Ascending aorta (tissue), 2 donors: ENCODE measurements at regions not wholly inside any gene's neighbourhood (a gene's known extent, or its start where the extent isn't known, plus 50 kb on each side); places are given as distances from the start of the nearest gene placed in this dataset.

Experiments
- DNase-seq, 2 donors: peaks; one replicate each; pipeline ENCODE4 v3.0.0-alpha.2; 2019; ENCODE audit warnings: low spot score in 2 of 2
- H3K27ac ChIP-seq, 2 donors: fragments of 200-600 bp; sonication (generic); one replicate each; pipeline ENCODE4 v1.5.1; 2016 to 2017; ENCODE audit warnings: mild to moderate bottlenecking in 1 of 2
- H3K27me3 ChIP-seq: fragments of 200-600 bp; sonication (generic); one replicate; pipeline ENCODE4 v1.5.1; 2017
- H3K36me3 ChIP-seq, 2 donors: fragments of 200-600 bp; sonication (generic); one replicate each; pipeline ENCODE4 v1.5.1; 2016
- H3K4me1 ChIP-seq, 2 donors: fragments of 200-600 bp; sonication (generic); one replicate each; pipeline ENCODE4 v1.5.1; 2016 to 2017; ENCODE audit warnings: mild to moderate bottlenecking in 1 of 2
- H3K4me3 ChIP-seq, 2 donors: fragments of 200-600 bp; sonication (generic); one replicate each; pipeline ENCODE4 v1.5.1; 2016 to 2017; ENCODE audit warnings: mild to moderate bottlenecking in 1 of 2
- H3K9me3 ChIP-seq, 2 donors: fragments of 200-600 bp; sonication (generic); one replicate each; pipeline ENCODE4 v1.5.1; 2016
- intact Hi-C: fragments of 100-400 bp; cut with DNase I; formaldehyde crosslinking; loops from one replicate; pipeline ENCODE4 v1.15.1; 2023
- TF ChIP-seq, protein P1 (sequence below), 3 experiments: fragments of 200-600 bp in 2 of 3; fragments of 450-650 bp in 1 of 3; sonication (generic) in 2 of 3; IDR thresholded peaks; one replicate each; pipeline ENCODE4 v1.5.1; 2016 to 2019; ENCODE audit warnings: antibody characterized with exemption in 3 of 3, mild to moderate bottlenecking in 1 of 3, moderate library complexity in 1 of 3

- no peak overlapping the region for H3K27ac ChIP-seq
- H3K9me3 ChIP-seq: no peaks in the 10 kb centered on the region
- no peak for DNase-seq
- no peaks in the 10 kb centered on the region for H3K27me3 ChIP-seq
- no peaks in the 10 kb centered on the region for H3K36me3 ChIP-seq
- TF ChIP-seq, protein P1, sequence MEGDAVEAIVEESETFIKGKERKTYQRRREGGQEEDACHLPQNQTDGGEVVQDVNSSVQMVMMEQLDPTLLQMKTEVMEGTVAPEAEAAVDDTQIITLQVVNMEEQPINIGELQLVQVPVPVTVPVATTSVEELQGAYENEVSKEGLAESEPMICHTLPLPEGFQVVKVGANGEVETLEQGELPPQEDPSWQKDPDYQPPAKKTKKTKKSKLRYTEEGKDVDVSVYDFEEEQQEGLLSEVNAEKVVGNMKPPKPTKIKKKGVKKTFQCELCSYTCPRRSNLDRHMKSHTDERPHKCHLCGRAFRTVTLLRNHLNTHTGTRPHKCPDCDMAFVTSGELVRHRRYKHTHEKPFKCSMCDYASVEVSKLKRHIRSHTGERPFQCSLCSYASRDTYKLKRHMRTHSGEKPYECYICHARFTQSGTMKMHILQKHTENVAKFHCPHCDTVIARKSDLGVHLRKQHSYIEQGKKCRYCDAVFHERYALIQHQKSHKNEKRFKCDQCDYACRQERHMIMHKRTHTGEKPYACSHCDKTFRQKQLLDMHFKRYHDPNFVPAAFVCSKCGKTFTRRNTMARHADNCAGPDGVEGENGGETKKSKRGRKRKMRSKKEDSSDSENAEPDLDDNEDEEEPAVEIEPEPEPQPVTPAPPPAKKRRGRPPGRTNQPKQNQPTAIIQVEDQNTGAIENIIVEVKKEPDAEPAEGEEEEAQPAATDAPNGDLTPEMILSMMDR (IDR thresholded peaks at IDR 0.05): no peak
- intact Hi-C loops: no loop called here
- no peaks in the 10 kb centered on the region for H3K4me1 ChIP-seq
- no peak overlapping the region for H3K4me3 ChIP-seq
Measured at GRCh38 chr1:195294911-195295310, 1313.3 kb downstream of the KCNT2 start.

DNA sequence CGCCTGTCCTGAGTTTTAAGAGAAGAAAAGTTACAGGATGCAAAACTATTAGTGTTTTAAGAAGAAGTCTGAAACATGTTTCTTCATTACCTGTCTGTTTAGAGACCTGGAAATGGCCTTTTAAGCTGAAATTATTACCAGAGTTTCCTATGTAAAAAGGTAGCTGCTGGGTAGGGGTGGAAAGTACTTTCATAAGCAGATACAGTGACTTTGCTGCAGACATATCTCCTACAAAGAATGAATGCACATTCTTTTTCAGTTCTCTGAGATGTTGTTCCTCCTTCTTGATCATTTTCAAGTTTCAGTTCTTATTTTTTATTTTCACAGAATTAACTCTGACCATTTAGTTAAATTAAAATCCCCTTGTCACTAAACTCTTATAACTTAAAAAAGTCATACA, 1329.6 kb downstream of the KCNT2 start:
- Histone ChIP-seq H3K4me1 (no peaks in the 10 kb centered on the region), H3K9me3 (no peaks in the 10 kb centered on the region), H3K4me3 (no peak overlapping the region), H3K27ac (no peak overlapping the region), H3K36me3 (no peaks in the 10 kb centered on the region), H3K27me3 (no peaks in the 10 kb centered on the region)
- intact Hi-C loops: no loop called here
- no peak for DNase-seq
- TF ChIP-seq, protein P1 (IDR thresholded peaks at IDR 0.05): no peak

DNA sequence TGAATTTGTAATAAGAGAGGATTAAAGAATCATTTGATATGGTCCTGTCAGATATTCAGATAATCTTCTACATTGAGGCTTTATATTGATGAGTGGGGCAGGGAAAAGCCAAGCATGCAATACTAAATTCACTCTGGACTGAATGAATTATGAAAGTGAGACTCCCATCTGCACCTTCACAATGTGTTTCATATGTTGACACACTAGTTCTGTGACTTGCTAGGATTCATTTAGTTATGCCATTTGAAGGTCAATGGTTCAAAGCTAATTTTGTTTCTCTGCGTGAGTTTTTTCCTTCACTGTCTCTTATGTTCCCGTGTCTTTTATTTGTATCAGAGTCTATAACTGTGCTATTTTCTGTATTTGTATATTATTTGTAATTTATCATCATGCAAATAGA, 1332.5 kb downstream of the KCNT2 start:
- Histone ChIP-seq H3K9me3 (no peaks in the 10 kb centered on the region), H3K4me3 (no peak overlapping the region), H3K27ac (no peak overlapping the region), H3K36me3 (no peaks in the 10 kb centered on the region), H3K27me3 (no peaks in the 10 kb centered on the region), H3K4me1 (no peaks in the 10 kb centered on the region)
- intact Hi-C loops: no loop called here
- TF ChIP-seq, protein P1 (IDR thresholded peaks at IDR 0.05): no peak
- DNase-seq: no peak

DNA sequence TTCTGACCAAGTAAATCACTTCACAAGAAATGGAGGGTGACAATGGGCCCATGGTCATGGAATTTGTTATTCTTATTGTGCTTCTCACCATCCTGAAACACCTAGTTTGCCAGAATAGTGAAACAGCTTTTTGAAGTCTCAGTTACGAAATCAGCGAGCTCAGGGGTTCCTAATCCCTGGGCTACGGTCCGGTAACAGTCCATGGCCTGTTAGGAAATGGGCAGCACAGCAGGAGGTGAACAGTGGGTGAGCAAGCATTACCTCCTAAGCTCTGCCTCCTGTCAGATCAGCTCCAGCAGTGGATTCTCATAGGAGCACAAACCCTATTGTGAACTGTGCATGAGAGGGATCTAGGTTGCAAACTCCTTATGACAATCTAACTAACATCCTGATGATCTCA, 1356.3 kb downstream of the KCNT2 start:
- H3K27me3 ChIP-seq: no peaks in the 10 kb centered on the region
- H3K36me3 ChIP-seq: no peaks in the 10 kb centered on the region
- no peak overlapping the region for H3K4me3 ChIP-seq
- no peaks in the 10 kb centered on the region for H3K4me1 ChIP-seq
- intact Hi-C loops: no loop called here
- DNase-seq: no peak
- no peak overlapping the region for H3K27ac ChIP-seq
- TF ChIP-seq, protein P1 (IDR thresholded peaks at IDR 0.05): no peak
- no peaks in the 10 kb centered on the region for H3K9me3 ChIP-seq

GRCh38 chr1:195243492-195243891, 1364.7 kb downstream of the KCNT2 start:
- Histone ChIP-seq H3K4me3 (no peak overlapping the region), H3K36me3 (no peaks in the 10 kb centered on the region), H3K4me1 (no peaks in the 10 kb centered on the region), H3K27me3 (no peaks in the 10 kb centered on the region), H3K27ac (no peak overlapping the region), H3K9me3 (no peaks in the 10 kb centered on the region)
- TF ChIP-seq, protein P1 (IDR thresholded peaks at IDR 0.05): no peak
- intact Hi-C loops: no loop called here
- DNase-seq: no peak

- Histone ChIP-seq H3K4me1 (no peaks in the 10 kb centered on the region), H3K36me3 (no peaks in the 10 kb centered on the region), H3K9me3 (no peaks in the 10 kb centered on the region), H3K27me3 (no peaks in the 10 kb centered on the region), H3K27ac (no peak overlapping the region), H3K4me3 (no peak overlapping the region)
- TF ChIP-seq, protein P1 (IDR thresholded peaks at IDR 0.05): no peak
- intact Hi-C loops: no loop called here
- no peak for DNase-seq
Measured at GRCh38 chr1:195241066-195241465, 1367.2 kb downstream of the KCNT2 start.
